Motor neuron (in vitro differentiated cells): ENCODE measurements at regions not wholly inside any gene's neighbourhood (a gene's known extent, or its start where the extent isn't known, plus 50 kb on each side); places are given as distances from the start of the nearest gene placed in this dataset.

Experiments used
- ATAC-seq, 8 experiments: fragments of 200-7000 bp; cut with Tn5 transposase; replicated peaks in 6 of 8; 2 replicates each; pipeline ENCODE4 v1.8.0; 2021; ENCODE audit warnings: mild to moderate bottlenecking in 8 of 8, moderate library complexity in 8 of 8
- H3K27ac ChIP-seq, 2 donors: fragments of 250-450 bp; sonication (Bioruptor Pico); 2 replicates each; pipeline ENCODE4 v1.9.0; 2021; ENCODE audit warnings: antibody characterized with exemption in 2 of 2, mild to moderate bottlenecking in 2 of 2, moderate library complexity in 1 of 2
- H3K4me1 ChIP-seq, 2 donors: fragments of 250-450 bp; sonication (Bioruptor Pico); replicated peaks in 1 of 2; 2 replicates each; pipeline ENCODE4 v1.6.1; 2021; ENCODE audit warnings: antibody characterized with exemption in 2 of 2, mild to moderate bottlenecking in 2 of 2, moderate library complexity in 1 of 2
- H3K4me3 ChIP-seq, 5 donors: fragments of 250-450 bp; sonication (Bioruptor Pico); 2 replicates each; pipeline ENCODE4 v1.9.0; 2021; ENCODE audit warnings: antibody characterized with exemption in 5 of 5, mild to moderate bottlenecking in 5 of 5, moderate library complexity in 4 of 5
- WGBS, 10 experiments: fragments of 450-650 bp; shearing (Covaris generic); methylation state at CpG; one replicate each; pipeline ENCODE4 v1.0.0; 2022; 5-methylcytosine and 5-hydroxymethylcytosine counted together
- in situ Hi-C, 9 experiments: fragments of 400-800 bp; cut with MboI; loops; one replicate each; pipeline ENCODE4 v1.15.0; 2021; ENCODE audit warnings: low sequenced_read_pairs in 9 of 9, low pct_unique_long_range_greater_than_20kb in 2 of 9; ENCODE audit not compliant: unreplicated experiment in 9 of 9

- Histone ChIP-seq H3K4me1 (no peaks in the 10 kb centered on the region), H3K27ac (no peak overlapping the region), H3K4me3 (no peak overlapping the region)
- 0 to 100% (median 70%) methylated on average over 1 of the region's 1 CpG; no CpG with 5 or more reads in 1 of the 10 experiments for WGBS, 10 experiments
- ATAC-seq, result peak in 2 of 8 experiments; percentile 53 to 71
- in situ Hi-C loops, result loop anchor here in 1 of 9 experiments (25.0 kb wide), 1 partner anchor 111 kb away; no protein-coding TSS in a partner anchor
Measured at GRCh38 chr9:12973710-12974109, 198.9 kb downstream of the LURAP1L start.

GRCh38 chr9:12974671-12975070, 199.9 kb downstream of the LURAP1L start:
- peak in 3 of 8 experiments; percentile 75 to 86 (median 81) for ATAC-seq
- in situ Hi-C loops, result loop anchor here in 1 of 9 experiments (25.0 kb wide), 2 partner anchors 112 to 262 kb away; no protein-coding TSS in a partner anchor
- WGBS, 10 experiments, result 0 to 100% (median 8%) methylated on average over 1 of the region's 1 CpG; no CpG with 5 or more reads in 3 of the 10 experiments
- Histone ChIP-seq H3K4me3 (no peak overlapping the region), H3K4me1 (no peaks in the 10 kb centered on the region), H3K27ac (no peak overlapping the region)

GRCh38 chr9:12975496-12975895, 200.7 kb downstream of the LURAP1L start:
- 0 to 89% (median 67%) methylated on average over 1 to 2 of the region's 2 CpGs; no CpG with 5 or more reads in 1 of the 10 experiments for WGBS, 10 experiments
- in situ Hi-C loops, result loop anchor here in 1 of 9 experiments (25.0 kb wide), 1 partner anchor 263 kb away; no protein-coding TSS in a partner anchor
- ATAC-seq, result peak in 1 of 8 experiments; percentile 40

GRCh38 chr9:12980085-12980851, 205.4 kb downstream of the LURAP1L start:
- peak in 4 of 8 experiments; percentile 69 to 99 (median 83) for ATAC-seq
- no peaks in the 10 kb centered on the region for H3K4me1 ChIP-seq
- no peak overlapping the region for H3K27ac ChIP-seq
- in situ Hi-C loops, result loop anchor here in 1 of 9 experiments (25.0 kb wide), 1 partner anchor 268 kb away; no protein-coding TSS in a partner anchor
- WGBS, 10 experiments, result 0 to 100% (median 49%) methylated on average over 1 to 3 of the region's 3 CpGs
- no peak overlapping the region for H3K4me3 ChIP-seq

More at GRCh38 chr9:12975496-12975895, 200.7 kb downstream of the LURAP1L start:
- no peak overlapping the region for H3K4me3 ChIP-seq
- no peak overlapping the region for H3K27ac ChIP-seq
- no peaks in the 10 kb centered on the region for H3K4me1 ChIP-seq

GRCh38 chr9:12988258-12988657, 213.4 kb downstream of the LURAP1L start:
- in situ Hi-C loops, result loop anchor here in 1 of 9 experiments (25.0 kb wide), 1 partner anchor 276 kb away; no protein-coding TSS in a partner anchor
- 40 to 100% (median 86%) methylated on average over 1 of the region's 1 CpG; no CpG with 5 or more reads in 3 of the 10 experiments for WGBS, 10 experiments
- no peaks in the 10 kb centered on the region for H3K4me1 ChIP-seq

GRCh38 chr9:12989669-12990068, 214.8 kb downstream of the LURAP1L start:
- in situ Hi-C loops, result loop anchor here in 1 of 9 experiments (25.0 kb wide), 1 partner anchor 277 kb away; no protein-coding TSS in a partner anchor
- no peak for ATAC-seq
- Histone ChIP-seq H3K4me1 (no peaks in the 10 kb centered on the region), H3K27ac (no peak overlapping the region), H3K4me3 (no peak overlapping the region)

More at GRCh38 chr9:12988258-12988657, 213.4 kb downstream of the LURAP1L start:
- Histone ChIP-seq H3K27ac (no peak overlapping the region), H3K4me3 (no peak overlapping the region)
- ATAC-seq, result peak in 1 of 8 experiments; percentile 14

GRCh38 chr9:12993466-12993865, 218.6 kb downstream of the LURAP1L start:
- Histone ChIP-seq H3K4me1 (peaks cover 3 to 9% of the 10 kb centered on the region in 2 donors), H3K27ac (no peak overlapping the region), H3K4me3 (no peak overlapping the region)
- in situ Hi-C loops, result loop anchor here in 1 of 9 experiments (25.0 kb wide), 1 partner anchor 281 kb away; no protein-coding TSS in a partner anchor
- no peak for ATAC-seq
- WGBS, 10 experiments, result 14 to 100% (median 85%) methylated on average over 1 to 2 of the region's 2 CpGs; no CpG with 5 or more reads in 1 of the 10 experiments

- WGBS, 10 experiments, result 0 to 67% (median 29%) methylated on average over 1 to 3 of the region's 3 CpGs
- Histone ChIP-seq H3K4me1 (peaks cover 3 to 9% of the 10 kb centered on the region in 2 donors), H3K4me3 (no peak overlapping the region), H3K27ac (no peak overlapping the region)
- peak; percentile 49 to 97 (median 75) for ATAC-seq
- in situ Hi-C loops, result loop anchor here in 1 of 9 experiments (25.0 kb wide), 1 partner anchor 285 kb away; no protein-coding TSS in a partner anchor
Measured at GRCh38 chr9:12997009-12997408, 222.2 kb downstream of the LURAP1L start.

- 4 to 100% (median 61%) methylated on average over 1 to 4 of the region's 4 CpGs for WGBS, 10 experiments
- H3K4me3 ChIP-seq, result no peak overlapping the region
- no peak for ATAC-seq
- peaks cover 0 to 5% of the 10 kb centered on the region in 2 donors for H3K4me1 ChIP-seq
- no peak overlapping the region for H3K27ac ChIP-seq
- in situ Hi-C loops, result loop anchor here in 1 of 9 experiments (25.0 kb wide), 2 partner anchors 90 to 290 kb away; no protein-coding TSS in a partner anchor
Measured at GRCh38 chr9:13001989-13002580, 227.3 kb downstream of the LURAP1L start.

- ATAC-seq, result no peak
- Histone ChIP-seq H3K4me1 (no peaks in the 10 kb centered on the region), H3K4me3 (no peak overlapping the region)
Measured at GRCh38 chr9:13002740-13003139, 227.9 kb downstream of the LURAP1L start.

GRCh38 chr9:13009871-13010270, 235.1 kb downstream of the LURAP1L start:
- Histone ChIP-seq H3K27ac (no peak overlapping the region), H3K4me3 (no peak overlapping the region), H3K4me1 (no peaks in the 10 kb centered on the region)
- in situ Hi-C loops, result loop anchor here in 1 of 9 experiments (25.0 kb wide), 2 partner anchors 98 to 298 kb away; no protein-coding TSS in a partner anchor
- no peak for ATAC-seq
- 79 to 100% (median 98%) methylated on average over 1 to 2 of the region's 2 CpGs; no CpG with 5 or more reads in 2 of the 10 experiments for WGBS, 10 experiments

More at GRCh38 chr9:13002740-13003139, 227.9 kb downstream of the LURAP1L start:
- in situ Hi-C loops, result loop anchor here in 1 of 9 experiments (25.0 kb wide), 2 partner anchors 90 to 290 kb away; no protein-coding TSS in a partner anchor
- H3K27ac ChIP-seq, result no peak overlapping the region
- 38 to 100% (median 87%) methylated on average over 1 to 2 of the region's 2 CpGs for WGBS, 10 experiments

- in situ Hi-C loops, result loop anchor here in 1 of 9 experiments (25.0 kb wide), 2 partner anchors 102 to 302 kb away; no protein-coding TSS in a partner anchor
- 0 to 82% (median 17%) methylated on average over 1 to 2 of the region's 2 CpGs for WGBS, 10 experiments
Measured at GRCh38 chr9:13013991-13014883, 239.4 kb downstream of the LURAP1L start.

More at GRCh38 chr9:13013991-13014883, 239.4 kb downstream of the LURAP1L start:
- H3K4me3 ChIP-seq, result no peak overlapping the region
- no peaks in the 10 kb centered on the region for H3K4me1 ChIP-seq
- H3K27ac ChIP-seq, result no peak overlapping the region
- peak in 2 of 8 experiments; percentile 88 to 92 for ATAC-seq
